Activated gamma-delta T cell (primary cell): ENCODE measurements at regions not wholly inside any gene's neighbourhood (a gene's known extent, or its start where the extent isn't known, plus 50 kb on each side); places are given as distances from the start of the nearest gene placed in this dataset.

Source experiments
- DNase-seq: peaks from one replicate; lab custom pipeline; 2025; lab: John Stamatoyannopoulos, UW

- no peak for DNase-seq
Observed at GRCh38 chr13:73251626-73252265, 192.9 kb downstream of the KLF5 start.

GRCh38 chr13:73250061-73250460 is 191.3 kb downstream of the KLF5 start:
- DNase-seq, result no peak

- DNase-seq, result no peak
Observed at GRCh38 chr13:73248711-73249580, 190.1 kb downstream of the KLF5 start.

- no peak for DNase-seq
Observed at GRCh38 chr13:73248154-73248553, 189.3 kb downstream of the KLF5 start.

GRCh38 chr13:73245246-73245645 is 186.4 kb downstream of the KLF5 start:
- DNase-seq, result no peak

GRCh38 chr13:73244467-73244866 is 185.7 kb downstream of the KLF5 start:
- no peak for DNase-seq

GRCh38 chr13:73242515-73243015 is 183.8 kb downstream of the KLF5 start:
- no peak for DNase-seq

GRCh38 chr13:73240193-73240592 is 181.4 kb downstream of the KLF5 start:
- DNase-seq, result no peak

- peak; percentile 6 for DNase-seq
Observed at GRCh38 chr13:73235385-73235784, 176.6 kb downstream of the KLF5 start.

- no peak for DNase-seq
Observed at GRCh38 chr13:73231471-73231870, 172.7 kb downstream of the KLF5 start.

- no peak for DNase-seq
Observed at GRCh38 chr13:73230716-73231115, 171.9 kb downstream of the KLF5 start.

- no peak for DNase-seq
Observed at GRCh38 chr13:73228546-73228945, 169.7 kb downstream of the KLF5 start.

- no peak for DNase-seq
Observed at GRCh38 chr13:73225990-73226389, 167.2 kb downstream of the KLF5 start.

GRCh38 chr13:73224703-73225102 is 165.9 kb downstream of the KLF5 start:
- DNase-seq, result no peak

GRCh38 chr13:73223372-73223781 is 164.6 kb downstream of the KLF5 start:
- DNase-seq, result no peak

- no peak for DNase-seq
Observed at GRCh38 chr13:73222627-73223305, 164.0 kb downstream of the KLF5 start.

- no peak for DNase-seq
Observed at GRCh38 chr13:73220966-73221720, 162.3 kb downstream of the KLF5 start.

- DNase-seq, result no peak
Observed at GRCh38 chr13:73218181-73218580, 159.4 kb downstream of the KLF5 start.

GRCh38 chr13:73216381-73216831 is 157.6 kb downstream of the KLF5 start:
- no peak for DNase-seq

GRCh38 chr13:73215823-73216222 is 157.0 kb downstream of the KLF5 start:
- DNase-seq, result no peak

GRCh38 chr13:73212482-73212881 is 153.7 kb downstream of the KLF5 start:
- DNase-seq, result no peak
